ENCODE measurements at regions not wholly inside any gene's neighbourhood (a gene's known extent, or its start where the extent isn't known, plus 50 kb on each side); places are given as distances from the start of the nearest gene placed in this dataset.

DNA sequence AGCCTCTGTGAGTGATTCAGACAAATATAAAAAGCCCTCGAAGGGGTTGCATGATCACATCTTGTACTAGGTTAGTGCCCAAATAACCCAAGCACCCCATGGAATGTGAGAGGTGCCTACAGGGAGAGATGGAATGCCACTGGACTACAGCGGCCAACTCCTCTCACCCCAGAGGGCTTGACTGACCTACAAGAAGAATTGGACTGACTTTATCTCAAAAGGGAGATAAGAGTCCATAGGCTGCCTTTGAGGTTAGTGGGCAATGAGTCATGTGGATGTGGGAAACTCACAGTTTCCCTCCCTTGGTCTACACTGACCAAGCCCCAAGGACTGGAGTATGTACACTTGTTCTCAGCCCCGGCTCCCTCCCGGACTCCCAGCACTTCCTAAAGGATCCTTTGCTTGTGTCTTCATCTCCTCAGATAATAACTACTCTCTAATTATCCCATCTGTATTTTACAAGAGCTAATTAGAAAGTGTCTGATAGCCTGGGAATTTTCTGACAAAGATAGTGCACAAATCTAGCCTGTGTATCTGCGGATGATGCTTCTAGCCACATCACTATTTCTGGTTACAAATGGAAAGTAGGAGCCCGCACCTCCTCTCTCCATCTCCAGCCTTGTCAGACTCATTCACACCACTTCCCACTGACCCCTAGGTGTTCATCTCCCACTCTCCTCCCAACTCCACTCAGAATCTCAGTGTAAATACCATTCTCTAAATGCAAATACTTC, 547.8 kb upstream of the TBL1XR1 start:
- Histone ChIP-seq H3K27ac (ENCODE audit: low read length) (no peak overlapping the region), H3K27me3 (ENCODE audit: control insufficient read depth in 1 of 2, insufficient read depth in 2 of 2, low read length in 2 of 2) (no peaks in the 10 kb centered on the region), H3K36me3 (ENCODE audit: control insufficient read depth in 2 of 2, insufficient read depth in 2 of 2, low read length in 2 of 2) (no peaks in the 10 kb centered on the region)

DNA sequence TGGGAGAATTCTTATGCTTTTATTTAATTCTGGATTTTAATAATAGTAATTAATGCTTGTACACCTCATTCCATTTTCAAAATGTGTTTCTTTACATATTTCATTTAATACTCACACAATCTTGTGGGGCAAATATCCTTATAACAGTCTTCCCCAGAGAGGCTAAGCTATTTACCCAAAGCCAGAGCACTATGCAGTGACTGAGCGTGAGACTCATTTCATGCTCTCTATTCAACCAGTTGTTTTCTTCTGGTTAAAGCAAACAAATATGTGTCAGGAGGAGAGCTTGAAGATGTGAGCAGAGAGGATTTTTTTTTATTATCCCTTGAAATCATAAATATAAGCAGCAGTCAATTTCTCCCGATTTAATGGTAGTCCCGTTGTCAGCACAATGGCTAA, 548.3 kb upstream of the TBL1XR1 start:
- Histone ChIP-seq H3K27ac (ENCODE audit: low read length) (no peak overlapping the region), H3K36me3 (ENCODE audit: control insufficient read depth in 2 of 2, insufficient read depth in 2 of 2, low read length in 2 of 2) (no peaks in the 10 kb centered on the region), H3K9me3 (ENCODE audit: control insufficient read depth in 2 of 2, low read length in 2 of 2) (no peaks in the 10 kb centered on the region), H3K4me1 (ENCODE audit: control insufficient read depth, insufficient read depth, low read length) (peaks cover 4% of the 10 kb centered on the region), H3K27me3 (ENCODE audit: control insufficient read depth in 1 of 2, insufficient read depth in 2 of 2, low read length in 2 of 2) (no peaks in the 10 kb centered on the region), H3K9ac (ENCODE audit: low read length in 2 of 2) (no peak overlapping the region), H3K4me3 (ENCODE audit: low read length in 2 of 2) (no peak overlapping the region)

More for the DNA sequence above, 547.8 kb upstream of the TBL1XR1 start:
- no peak overlapping the region for H3K9ac ChIP-seq (ENCODE audit: low read length in 2 of 2)
- no peak overlapping the region for H3K4me3 ChIP-seq (ENCODE audit: low read length in 2 of 2)
- H3K9me3 ChIP-seq (ENCODE audit: control insufficient read depth in 2 of 2, low read length in 2 of 2): no peaks in the 10 kb centered on the region
- peaks cover 4% of the 10 kb centered on the region for H3K4me1 ChIP-seq (ENCODE audit: control insufficient read depth, insufficient read depth, low read length)

DNA sequence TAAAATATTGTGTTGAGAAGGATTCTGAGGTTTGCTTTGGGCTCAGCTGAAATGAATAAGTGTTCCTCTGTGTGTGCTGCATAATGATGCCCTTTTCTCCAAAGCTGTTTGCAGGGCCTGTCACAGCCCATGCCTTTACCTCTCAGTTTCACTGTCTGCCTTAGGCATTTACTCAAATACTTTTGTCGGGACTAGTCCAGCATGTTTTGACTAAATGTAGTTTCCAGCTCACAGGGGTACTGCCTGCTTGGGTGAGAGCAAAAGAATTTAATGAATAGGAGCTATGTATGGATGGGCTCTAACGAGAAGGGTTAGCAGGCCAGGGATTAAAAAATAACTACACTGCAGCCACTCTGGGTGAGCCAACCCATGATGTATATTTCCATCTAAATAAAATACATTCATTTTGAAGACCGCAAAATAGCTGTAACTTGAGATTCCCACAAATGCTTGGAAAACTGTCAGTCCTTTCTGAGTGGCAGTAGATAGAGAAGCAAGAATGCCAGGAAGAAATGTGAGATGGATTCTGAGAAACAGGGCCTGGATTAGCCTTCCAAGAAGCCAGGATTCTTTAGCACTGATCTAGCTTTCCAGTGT, 549.2 kb upstream of the TBL1XR1 start:
- Histone ChIP-seq H3K27me3 (ENCODE audit: control insufficient read depth in 1 of 2, insufficient read depth in 2 of 2, low read length in 2 of 2) (no peaks in the 10 kb centered on the region), H3K36me3 (ENCODE audit: control insufficient read depth in 2 of 2, insufficient read depth in 2 of 2, low read length in 2 of 2) (no peaks in the 10 kb centered on the region), H3K4me3 (ENCODE audit: low read length in 2 of 2) (no peak overlapping the region), H3K4me1 (ENCODE audit: control insufficient read depth, insufficient read depth, low read length) (peaks cover 4% of the 10 kb centered on the region), H3K9ac (ENCODE audit: low read length in 2 of 2) (no peak overlapping the region), H3K9me3 (ENCODE audit: control insufficient read depth in 2 of 2, low read length in 2 of 2) (no peaks in the 10 kb centered on the region), H3K27ac (ENCODE audit: low read length) (no peak overlapping the region)

DNA sequence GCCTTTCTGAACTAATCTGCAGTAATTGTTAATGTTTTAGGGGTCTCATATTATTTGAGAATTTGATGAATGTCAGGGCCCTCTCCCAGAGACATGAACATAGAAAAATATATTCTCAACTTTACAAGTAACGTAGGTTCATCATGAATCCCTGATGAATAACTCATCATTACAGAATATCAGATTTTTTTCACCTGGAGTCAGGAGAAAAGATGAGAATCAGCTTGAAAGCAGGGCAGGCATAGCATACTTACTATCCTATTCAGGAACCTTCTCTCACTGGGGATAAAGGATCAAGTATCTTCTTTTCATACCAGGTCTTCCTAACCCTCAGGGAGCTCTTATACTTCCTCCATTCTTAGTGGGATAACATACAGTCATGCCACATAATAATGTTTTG, 552.6 kb upstream of the TBL1XR1 start:
- H3K4me1 ChIP-seq (ENCODE audit: control insufficient read depth, insufficient read depth, low read length): peaks cover 7% of the 10 kb centered on the region
- H3K9ac ChIP-seq (ENCODE audit: low read length in 2 of 2): no peak overlapping the region
- H3K27me3 ChIP-seq (ENCODE audit: control insufficient read depth in 1 of 2, insufficient read depth in 2 of 2, low read length in 2 of 2): no peaks in the 10 kb centered on the region
- H3K36me3 ChIP-seq (ENCODE audit: control insufficient read depth in 2 of 2, insufficient read depth in 2 of 2, low read length in 2 of 2): no peaks in the 10 kb centered on the region
- H3K4me3 ChIP-seq (ENCODE audit: low read length in 2 of 2): no peak overlapping the region
- no peaks in the 10 kb centered on the region for H3K9me3 ChIP-seq (ENCODE audit: control insufficient read depth in 2 of 2, low read length in 2 of 2)
- no peak overlapping the region for H3K27ac ChIP-seq (ENCODE audit: low read length)

DNA sequence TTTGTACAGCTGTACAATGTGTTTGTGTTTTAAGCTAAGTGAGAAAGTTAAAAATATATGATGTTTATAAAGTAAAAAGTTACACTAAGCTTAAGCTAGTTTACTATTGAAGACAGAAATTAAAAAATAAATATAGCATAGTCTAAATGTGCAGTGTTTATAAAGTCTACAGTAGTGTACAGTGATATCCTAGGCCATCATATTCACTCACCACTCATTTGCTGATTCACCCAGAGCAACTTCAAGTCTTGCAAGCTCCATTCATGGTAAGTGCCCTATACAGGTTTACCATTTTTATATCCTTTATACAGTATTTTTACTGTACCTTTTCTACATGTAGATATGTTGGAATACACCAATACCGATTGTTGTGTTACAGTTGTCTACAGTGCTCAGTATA, 553.2 kb upstream of the TBL1XR1 start:
- Histone ChIP-seq H3K27me3 (ENCODE audit: control insufficient read depth in 1 of 2, insufficient read depth in 2 of 2, low read length in 2 of 2) (no peaks in the 10 kb centered on the region), H3K36me3 (ENCODE audit: control insufficient read depth in 2 of 2, insufficient read depth in 2 of 2, low read length in 2 of 2) (no peaks in the 10 kb centered on the region), H3K9me3 (ENCODE audit: control insufficient read depth in 2 of 2, low read length in 2 of 2) (no peaks in the 10 kb centered on the region), H3K4me3 (ENCODE audit: low read length in 2 of 2) (no peak overlapping the region), H3K27ac (ENCODE audit: low read length) (no peak overlapping the region), H3K4me1 (ENCODE audit: control insufficient read depth, insufficient read depth, low read length) (peaks cover 7% of the 10 kb centered on the region), H3K9ac (ENCODE audit: low read length in 2 of 2) (no peak overlapping the region)

DNA sequence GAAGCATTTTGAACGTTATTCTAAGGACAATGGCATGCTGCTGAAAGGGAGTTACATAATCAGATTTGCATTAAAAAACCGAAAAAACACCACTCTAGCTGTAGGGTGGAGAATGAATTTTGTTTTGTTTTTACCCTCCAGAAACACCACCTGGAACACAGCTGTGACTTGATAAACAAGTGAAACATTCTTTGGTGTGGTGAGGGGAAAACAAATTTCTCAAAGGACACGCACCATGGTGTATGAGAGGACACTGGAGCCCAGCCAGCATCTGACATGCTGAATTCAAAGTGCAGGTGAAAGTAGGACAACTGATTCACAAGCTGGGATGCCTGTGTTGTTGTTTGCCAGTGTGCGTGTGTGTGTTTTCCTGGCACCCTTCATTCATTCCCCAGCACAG, 554.5 kb upstream of the TBL1XR1 start:
- no peak overlapping the region for H3K9ac ChIP-seq (ENCODE audit: low read length in 2 of 2)
- no peak overlapping the region for H3K4me3 ChIP-seq (ENCODE audit: low read length in 2 of 2)
- no peaks in the 10 kb centered on the region for H3K27me3 ChIP-seq (ENCODE audit: control insufficient read depth in 1 of 2, insufficient read depth in 2 of 2, low read length in 2 of 2)
- H3K4me1 ChIP-seq (ENCODE audit: control insufficient read depth, insufficient read depth, low read length): peaks cover 3% of the 10 kb centered on the region
- no peaks in the 10 kb centered on the region for H3K9me3 ChIP-seq (ENCODE audit: control insufficient read depth in 2 of 2, low read length in 2 of 2)
- no peaks in the 10 kb centered on the region for H3K36me3 ChIP-seq (ENCODE audit: control insufficient read depth in 2 of 2, insufficient read depth in 2 of 2, low read length in 2 of 2)
- H3K27ac ChIP-seq (ENCODE audit: low read length): no peak overlapping the region

DNA sequence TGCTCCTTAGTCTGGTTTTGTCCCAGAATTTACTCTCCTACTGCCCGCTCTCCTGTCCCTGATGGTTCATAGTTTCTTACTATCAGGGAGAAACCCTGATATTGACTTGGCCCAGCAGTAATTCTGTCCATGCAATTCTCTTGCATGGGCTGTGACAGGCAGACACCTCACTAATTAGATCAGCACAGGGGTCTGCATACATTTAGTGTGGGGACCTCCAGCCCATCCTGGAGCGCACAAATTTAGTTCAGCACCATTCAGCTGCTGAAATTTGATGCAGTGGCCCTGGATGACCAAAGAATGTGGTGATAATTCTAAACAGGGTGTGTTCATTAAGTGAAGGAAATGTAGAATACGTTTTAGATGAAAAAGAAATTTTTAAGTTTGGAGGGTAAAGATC, 555.5 kb upstream of the TBL1XR1 start:
- no peak overlapping the region for H3K9ac ChIP-seq (ENCODE audit: low read length in 2 of 2)
- H3K4me3 ChIP-seq (ENCODE audit: low read length in 2 of 2): no peak overlapping the region
- H3K36me3 ChIP-seq (ENCODE audit: control insufficient read depth in 2 of 2, insufficient read depth in 2 of 2, low read length in 2 of 2): no peaks in the 10 kb centered on the region
- H3K27ac ChIP-seq (ENCODE audit: low read length): no peak overlapping the region
- peaks cover 3% of the 10 kb centered on the region for H3K4me1 ChIP-seq (ENCODE audit: control insufficient read depth, insufficient read depth, low read length)
- H3K27me3 ChIP-seq (ENCODE audit: control insufficient read depth in 1 of 2, insufficient read depth in 2 of 2, low read length in 2 of 2): no peaks in the 10 kb centered on the region
- H3K9me3 ChIP-seq (ENCODE audit: control insufficient read depth in 2 of 2, low read length in 2 of 2): no peaks in the 10 kb centered on the region

DNA sequence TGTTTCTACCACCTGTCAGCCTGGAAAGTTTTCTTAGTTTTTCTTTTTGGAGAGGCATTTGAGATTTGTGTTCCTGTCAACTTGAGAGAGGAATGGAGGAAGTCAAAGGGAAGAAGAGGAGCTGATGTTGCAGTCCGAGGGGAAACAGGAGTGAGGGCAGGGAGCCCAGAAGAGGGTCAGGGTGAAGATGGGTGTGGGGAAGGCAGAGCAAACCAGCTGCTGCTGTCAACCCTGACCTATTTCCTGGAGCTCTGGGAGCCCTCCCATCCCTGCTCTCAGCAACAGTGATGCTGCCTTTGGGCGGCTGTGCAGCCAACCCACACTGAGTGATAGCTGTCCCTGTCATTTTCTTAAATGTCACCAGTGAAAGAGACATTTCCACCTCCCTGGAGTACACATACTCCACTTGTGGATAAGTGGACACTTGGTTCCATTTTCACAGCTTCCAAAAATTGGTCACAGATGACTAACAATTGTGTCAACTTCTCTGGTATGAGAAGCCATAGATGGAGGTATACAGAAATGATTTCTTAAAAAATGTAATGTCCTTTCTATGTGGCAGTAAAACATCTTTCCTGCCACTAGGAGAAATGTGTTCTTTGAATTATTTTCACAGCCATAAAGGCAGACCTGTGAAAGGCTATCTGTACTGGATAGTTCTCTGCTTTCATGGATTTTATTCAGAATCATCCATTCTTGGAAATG, 556.3 kb upstream of the TBL1XR1 start:
- no peak overlapping the region for H3K4me3 ChIP-seq (ENCODE audit: low read length in 2 of 2)
- no peaks in the 10 kb centered on the region for H3K9me3 ChIP-seq (ENCODE audit: control insufficient read depth in 2 of 2, low read length in 2 of 2)
- peaks cover 3% of the 10 kb centered on the region for H3K4me1 ChIP-seq (ENCODE audit: control insufficient read depth, insufficient read depth, low read length)
- H3K36me3 ChIP-seq (ENCODE audit: control insufficient read depth in 2 of 2, insufficient read depth in 2 of 2, low read length in 2 of 2): no peaks in the 10 kb centered on the region
- no peak overlapping the region for H3K9ac ChIP-seq (ENCODE audit: low read length in 2 of 2)
- H3K27me3 ChIP-seq (ENCODE audit: control insufficient read depth in 1 of 2, insufficient read depth in 2 of 2, low read length in 2 of 2): no peaks in the 10 kb centered on the region
- H3K27ac ChIP-seq (ENCODE audit: low read length): no peak overlapping the region

DNA sequence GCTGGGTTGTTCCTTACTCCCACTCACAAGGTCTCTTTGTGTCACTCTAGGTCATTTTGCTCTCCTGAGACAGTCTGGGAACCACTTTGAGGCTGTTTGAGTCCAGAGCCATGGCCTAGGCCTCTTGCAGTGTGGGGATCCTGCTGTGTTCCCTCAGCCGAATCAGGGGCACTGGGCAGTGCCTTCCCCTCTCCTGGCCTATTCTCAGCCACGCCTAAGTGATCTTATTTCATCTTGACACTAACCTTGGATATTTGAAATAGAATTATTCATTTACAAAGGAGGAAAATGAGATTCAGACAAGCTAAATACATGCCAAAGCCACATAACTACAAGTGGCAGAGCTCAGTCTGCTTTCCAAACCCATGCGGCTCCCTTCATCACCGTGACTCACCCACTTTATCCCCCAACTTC, 557.2 kb upstream of the TBL1XR1 start:
- H3K27me3 ChIP-seq (ENCODE audit: control insufficient read depth in 1 of 2, insufficient read depth in 2 of 2, low read length in 2 of 2): no peaks in the 10 kb centered on the region
- no peak overlapping the region for H3K4me3 ChIP-seq (ENCODE audit: low read length in 2 of 2)
- no peak overlapping the region for H3K9ac ChIP-seq (ENCODE audit: low read length in 2 of 2)
- H3K4me1 ChIP-seq (ENCODE audit: control insufficient read depth, insufficient read depth, low read length): peaks cover 3% of the 10 kb centered on the region
- no peaks in the 10 kb centered on the region for H3K36me3 ChIP-seq (ENCODE audit: control insufficient read depth in 2 of 2, insufficient read depth in 2 of 2, low read length in 2 of 2)
- no peak overlapping the region for H3K27ac ChIP-seq (ENCODE audit: low read length)
- H3K9me3 ChIP-seq (ENCODE audit: control insufficient read depth in 2 of 2, low read length in 2 of 2): no peaks in the 10 kb centered on the region

DNA sequence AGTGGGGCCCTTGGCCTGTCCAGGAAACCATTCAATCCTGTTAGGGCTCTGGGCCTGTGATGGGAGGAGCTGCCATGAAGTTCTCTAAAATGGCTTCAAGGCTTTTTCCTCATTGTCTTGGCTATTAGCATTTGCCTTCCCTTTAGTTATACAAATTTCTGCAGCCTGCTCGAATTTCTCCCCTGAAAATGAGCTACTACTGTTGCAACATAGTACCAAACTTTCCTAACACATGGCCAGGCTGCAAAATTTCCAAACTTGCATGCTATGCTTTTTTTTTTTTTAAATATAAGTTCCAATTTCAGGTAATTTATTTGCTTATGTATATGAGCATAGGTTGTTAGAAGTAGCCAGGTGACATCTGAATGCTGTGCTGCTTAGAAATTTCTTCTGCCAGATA, 560.8 kb upstream of the TBL1XR1 start:
- H3K4me1 ChIP-seq (ENCODE audit: control insufficient read depth, insufficient read depth, low read length): peaks cover 3% of the 10 kb centered on the region
- H3K27ac ChIP-seq (ENCODE audit: low read length): no peak overlapping the region
- H3K36me3 ChIP-seq (ENCODE audit: control insufficient read depth in 2 of 2, insufficient read depth in 2 of 2, low read length in 2 of 2): no peaks in the 10 kb centered on the region
- no peaks in the 10 kb centered on the region for H3K27me3 ChIP-seq (ENCODE audit: control insufficient read depth in 1 of 2, insufficient read depth in 2 of 2, low read length in 2 of 2)
- no peak overlapping the region for H3K4me3 ChIP-seq (ENCODE audit: low read length in 2 of 2)
- H3K9ac ChIP-seq (ENCODE audit: low read length in 2 of 2): no peak overlapping the region
- no peaks in the 10 kb centered on the region for H3K9me3 ChIP-seq (ENCODE audit: control insufficient read depth in 2 of 2, low read length in 2 of 2)

DNA sequence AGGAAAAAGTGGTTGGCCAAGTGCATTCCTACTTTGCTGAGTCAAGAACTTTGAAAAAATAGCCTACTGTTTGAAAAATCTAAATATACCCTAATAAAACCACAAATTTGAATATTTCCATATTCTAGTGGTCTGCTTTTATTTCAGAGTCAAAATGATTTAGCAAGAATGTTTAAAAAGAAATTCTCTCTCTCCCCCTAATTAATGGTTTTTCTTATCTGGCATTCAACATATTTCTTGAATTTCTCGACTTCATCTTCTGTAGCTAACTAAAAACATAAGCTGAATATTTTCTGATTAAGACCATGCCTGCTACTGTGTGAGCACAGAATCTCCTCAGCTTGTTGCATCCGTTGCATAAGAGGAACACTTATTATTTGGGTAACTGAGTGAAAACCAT, 563.5 kb upstream of the TBL1XR1 start:
- Histone ChIP-seq H3K36me3 (ENCODE audit: control insufficient read depth in 2 of 2, insufficient read depth in 2 of 2, low read length in 2 of 2) (no peaks in the 10 kb centered on the region), H3K9me3 (ENCODE audit: control insufficient read depth in 2 of 2, low read length in 2 of 2) (no peaks in the 10 kb centered on the region), H3K27me3 (ENCODE audit: control insufficient read depth in 1 of 2, insufficient read depth in 2 of 2, low read length in 2 of 2) (no peaks in the 10 kb centered on the region), H3K9ac (ENCODE audit: low read length in 2 of 2) (no peak overlapping the region), H3K27ac (ENCODE audit: low read length) (no peak overlapping the region), H3K4me1 (ENCODE audit: control insufficient read depth, insufficient read depth, low read length) (peaks cover 5% of the 10 kb centered on the region), H3K4me3 (ENCODE audit: low read length in 2 of 2) (no peak overlapping the region)

All from stomach smooth muscle (tissue), 2 donors.